Islet of Langerhans (tissue), 1 donor: ENCODE measurements at regions not wholly inside any gene's neighbourhood (a gene's known extent, or its start where the extent isn't known, plus 50 kb on each side); places are given as distances from the start of the nearest gene placed in this dataset.
"Not testable (repeated sequence)": the region's sequence is repeated elsewhere in the genome, so short reads cannot be mapped to it uniquely, and the experiment has no call there.

Experiments used
- FAIRE-seq: peaks from one replicate; lab custom pipeline; 2011; peaks lifted over from hg19 to GRCh38; lab: Jason Lieb, UNC

- no peak for FAIRE-seq
Observed at GRCh38 chr6:85005494-85005893, 241.1 kb upstream of the TBX18 start.

GRCh38 chr6:85004361-85004995 is 240.1 kb upstream of the TBX18 start:
- FAIRE-seq: no peak

GRCh38 chr6:85002847-85003246 is 238.4 kb upstream of the TBX18 start:
- FAIRE-seq: no peak

- FAIRE-seq: no peak
Observed at GRCh38 chr6:85000001-85000400, 235.6 kb upstream of the TBX18 start.

- no peak for FAIRE-seq
Observed at GRCh38 chr6:84998223-84998622, 233.8 kb upstream of the TBX18 start.

GRCh38 chr6:84988766-84989165 is 224.4 kb upstream of the TBX18 start:
- not testable (repeated sequence) for FAIRE-seq

- FAIRE-seq: not testable (repeated sequence)
Observed at GRCh38 chr6:84985490-84985889, 221.1 kb upstream of the TBX18 start.

- no peak for FAIRE-seq
Observed at GRCh38 chr6:84979541-84979940, 215.1 kb upstream of the TBX18 start.

- FAIRE-seq: no peak
Observed at GRCh38 chr6:84977363-84977705, 212.9 kb upstream of the TBX18 start.

GRCh38 chr6:84976526-84977362 is 212.3 kb upstream of the TBX18 start:
- no peak for FAIRE-seq

- no peak for FAIRE-seq
Observed at GRCh38 chr6:84975316-84975715, 210.9 kb upstream of the TBX18 start.

GRCh38 chr6:84973606-84974005 is 209.2 kb upstream of the TBX18 start:
- no peak for FAIRE-seq

- FAIRE-seq: no peak
Observed at GRCh38 chr6:84967965-84968364, 203.6 kb upstream of the TBX18 start.

GRCh38 chr6:84967389-84967788 is 203.0 kb upstream of the TBX18 start:
- FAIRE-seq: no peak

- no peak for FAIRE-seq
Observed at GRCh38 chr6:84953111-84953755, 188.8 kb upstream of the TBX18 start.

GRCh38 chr6:84944926-84945325 is 180.5 kb upstream of the TBX18 start:
- FAIRE-seq: not testable (repeated sequence)

- FAIRE-seq: no peak
Observed at GRCh38 chr6:84943905-84944304, 179.5 kb upstream of the TBX18 start.

- FAIRE-seq: not testable (repeated sequence)
Observed at GRCh38 chr6:84941609-84942008, 177.2 kb upstream of the TBX18 start.

- FAIRE-seq: no peak
Observed at GRCh38 chr6:84929212-84929611, 164.8 kb upstream of the TBX18 start.

GRCh38 chr6:84927551-84927950 is 163.2 kb upstream of the TBX18 start:
- no peak for FAIRE-seq

- no peak for FAIRE-seq
Observed at GRCh38 chr6:84926189-84927155, 162.1 kb upstream of the TBX18 start.

GRCh38 chr6:84921891-84922290 is 157.5 kb upstream of the TBX18 start:
- no peak for FAIRE-seq
